ENCODE measurements at regions not wholly inside any gene's neighbourhood (a gene's known extent, or its start where the extent isn't known, plus 50 kb on each side); places are given as distances from the start of the nearest gene placed in this dataset.

- Histone ChIP-seq H3K36me3 (replicated peaks in 1 of 2) (no peaks in the 10 kb centered on the region), H3K9me3 (replicated peaks in 1 of 3) (no peaks in the 10 kb centered on the region), H3K4me1 (replicated peaks in 1 of 2) (no peaks in the 10 kb centered on the region), H3K27ac (no peak overlapping the region), H3K27me3 (peaks cover 5% of the 10 kb centered on the region), H3K4me3 (no peak overlapping the region)
- WGBS, 4 donors: 70 to 85% (median 79%) methylated on average over 5 of the region's 5 CpGs
- TF ChIP-seq, protein P1, sequence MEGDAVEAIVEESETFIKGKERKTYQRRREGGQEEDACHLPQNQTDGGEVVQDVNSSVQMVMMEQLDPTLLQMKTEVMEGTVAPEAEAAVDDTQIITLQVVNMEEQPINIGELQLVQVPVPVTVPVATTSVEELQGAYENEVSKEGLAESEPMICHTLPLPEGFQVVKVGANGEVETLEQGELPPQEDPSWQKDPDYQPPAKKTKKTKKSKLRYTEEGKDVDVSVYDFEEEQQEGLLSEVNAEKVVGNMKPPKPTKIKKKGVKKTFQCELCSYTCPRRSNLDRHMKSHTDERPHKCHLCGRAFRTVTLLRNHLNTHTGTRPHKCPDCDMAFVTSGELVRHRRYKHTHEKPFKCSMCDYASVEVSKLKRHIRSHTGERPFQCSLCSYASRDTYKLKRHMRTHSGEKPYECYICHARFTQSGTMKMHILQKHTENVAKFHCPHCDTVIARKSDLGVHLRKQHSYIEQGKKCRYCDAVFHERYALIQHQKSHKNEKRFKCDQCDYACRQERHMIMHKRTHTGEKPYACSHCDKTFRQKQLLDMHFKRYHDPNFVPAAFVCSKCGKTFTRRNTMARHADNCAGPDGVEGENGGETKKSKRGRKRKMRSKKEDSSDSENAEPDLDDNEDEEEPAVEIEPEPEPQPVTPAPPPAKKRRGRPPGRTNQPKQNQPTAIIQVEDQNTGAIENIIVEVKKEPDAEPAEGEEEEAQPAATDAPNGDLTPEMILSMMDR (IDR thresholded peaks at IDR 0.05): no peak
- TF ChIP-seq POLR2A (IDR thresholded peaks at IDR 0.05): no peak
- no peak for DNase-seq
- intact Hi-C loops (cut with DNase I): no loop called here
These were observed 115.5 kb downstream of the SNAPC1 start for GRCh38 chr14:61877768-61878167.

GRCh38 chr14:61878931-61879330 is 116.7 kb downstream of the SNAPC1 start:
- 60 to 72% (median 72%) methylated on average over 1 of the region's 1 CpG for WGBS, 4 donors
- no peak for DNase-seq
- H3K27ac ChIP-seq: no peak overlapping the region
- intact Hi-C loops (cut with DNase I): no loop called here
- H3K4me1 ChIP-seq (replicated peaks in 1 of 2): no peaks in the 10 kb centered on the region
- no peaks in the 10 kb centered on the region for H3K36me3 ChIP-seq (replicated peaks in 1 of 2)
- no peak overlapping the region for H3K4me3 ChIP-seq
- no peaks in the 10 kb centered on the region for H3K9me3 ChIP-seq (replicated peaks in 1 of 3)
- H3K27me3 ChIP-seq: peaks cover 5% of the 10 kb centered on the region
- TF ChIP-seq, protein P1 (IDR thresholded peaks at IDR 0.05): no peak
- TF ChIP-seq POLR2A (IDR thresholded peaks at IDR 0.05): no peak

DNA sequence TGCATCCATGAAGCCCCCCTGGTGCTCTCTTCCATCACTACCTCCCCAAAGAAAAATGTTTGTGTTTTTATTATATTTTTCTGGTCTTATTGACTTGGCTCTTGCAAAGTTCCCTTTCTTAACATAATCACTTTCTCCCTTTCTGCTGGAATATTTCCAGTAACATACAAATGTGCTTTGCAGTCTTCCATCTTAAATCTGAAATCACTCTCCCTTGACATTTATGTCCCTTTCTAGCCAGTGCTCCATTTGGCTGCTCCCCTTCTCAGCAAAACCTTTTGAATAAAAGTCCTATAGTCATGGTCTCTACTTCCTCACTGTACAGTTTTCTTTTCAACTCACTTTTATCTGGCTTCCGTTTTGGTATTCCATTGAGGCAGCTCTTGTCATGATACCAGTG is 118.8 kb downstream of the SNAPC1 start:
- WGBS, 4 donors: 71 to 81% (median 74%) methylated on average over 1 of the region's 1 CpG
- H3K4me1 ChIP-seq (replicated peaks in 1 of 2): no peaks in the 10 kb centered on the region
- intact Hi-C loops (cut with DNase I): no loop called here
- no peak overlapping the region for H3K4me3 ChIP-seq
- H3K9me3 ChIP-seq (replicated peaks in 1 of 3): no peaks in the 10 kb centered on the region
- H3K27me3 ChIP-seq: peaks cover 5% of the 10 kb centered on the region
- no peak for TF ChIP-seq POLR2A (IDR thresholded peaks at IDR 0.05)
- TF ChIP-seq, protein P1 (IDR thresholded peaks at IDR 0.05): no peak
- no peaks in the 10 kb centered on the region for H3K36me3 ChIP-seq (replicated peaks in 1 of 2)
- DNase-seq: no peak
- no peak overlapping the region for H3K27ac ChIP-seq

- 42 to 55% (median 53%) methylated on average over 2 of the region's 2 CpGs for WGBS, 4 donors
- H3K4me1 ChIP-seq (replicated peaks in 1 of 2): no peaks in the 10 kb centered on the region
- H3K27me3 ChIP-seq: peaks cover 5% of the 10 kb centered on the region
- TF ChIP-seq, protein P1 (IDR thresholded peaks at IDR 0.05): no peak
- no peak for TF ChIP-seq POLR2A (IDR thresholded peaks at IDR 0.05)
- H3K27ac ChIP-seq: no peak overlapping the region
- no peaks in the 10 kb centered on the region for H3K9me3 ChIP-seq (replicated peaks in 1 of 3)
- no peak overlapping the region for H3K4me3 ChIP-seq
- no peaks in the 10 kb centered on the region for H3K36me3 ChIP-seq (replicated peaks in 1 of 2)
- DNase-seq: no peak
- intact Hi-C loops (cut with DNase I): no loop called here
These were observed 122.5 kb downstream of the SNAPC1 start for GRCh38 chr14:61884711-61885110.

All from adrenal gland (tissue), 9 donors.